Testis (tissue), 2 donors: ENCODE measurements at regions not wholly inside any gene's neighbourhood (a gene's known extent, or its start where the extent isn't known, plus 50 kb on each side); places are given as distances from the start of the nearest gene placed in this dataset.

Experiments
- DNase-seq: peaks from one replicate; pipeline ENCODE4 v3.0.0-alpha.2; 2019
- H3K27ac ChIP-seq, 2 donors: fragments of 200-600 bp; sonication (generic); one replicate each; pipeline ENCODE4 v1.5.1; 2019
- H3K27me3 ChIP-seq: fragments of 200-600 bp; sonication (generic); one replicate; pipeline ENCODE4 v1.5.1; 2019
- H3K36me3 ChIP-seq: fragments of 200-600 bp; sonication (generic); one replicate; pipeline ENCODE4 v1.5.1; 2017; ENCODE audit warnings: low read depth; ENCODE audit errors: missing control alignments
- H3K4me1 ChIP-seq: fragments of 200-600 bp; sonication (generic); one replicate; pipeline ENCODE4 v1.5.1; 2019
- H3K4me3 ChIP-seq, 2 donors: fragments of 200-600 bp; sonication (generic); one replicate each; pipeline ENCODE4 v1.5.1; 2017 to 2019
- H3K9me3 ChIP-seq: fragments of 200-600 bp; sonication (generic); one replicate; pipeline ENCODE4 v1.5.1; 2017
- CTCF ChIP-seq, 3 experiments: fragments of 450-650 bp in 2 of 3; fragments of 200-600 bp in 1 of 3; sonication (generic) in 1 of 3; IDR thresholded peaks; one replicate each; pipeline ENCODE4 v1.5.1; 2016 to 2019; ENCODE audit warnings: antibody characterized with exemption in 3 of 3, mild to moderate bottlenecking in 2 of 3, moderate library complexity in 1 of 3
- POLR2A ChIP-seq: fragments of 450-650 bp; IDR thresholded peaks from one replicate; pipeline ENCODE4 v1.6.1; 2017; ENCODE audit warnings: antibody characterized with exemption, mild to moderate bottlenecking, moderate library complexity
- WGBS, 2 donors: methylation state at CpG; one replicate each; pipeline ENCODE4 v1.1.5; 2018; 5-methylcytosine and 5-hydroxymethylcytosine counted together
- intact Hi-C: fragments of 100-400 bp; cut with DNase I; formaldehyde crosslinking; loops from one replicate; pipeline ENCODE4 v1.15.1; 2023; ENCODE audit warnings: low total_unique reads

GRCh38 chr12:60107992-60108391 lies 512.2 kb downstream of the SLC16A7 start:
- no peak overlapping the region for H3K4me3 ChIP-seq
- H3K27ac ChIP-seq = no peak overlapping the region
- no peaks in the 10 kb centered on the region for H3K4me1 ChIP-seq
- TF ChIP-seq CTCF (IDR thresholded peaks at IDR 0.05) (no peak), POLR2A (no peak)
- no peaks in the 10 kb centered on the region for H3K9me3 ChIP-seq
- no peaks in the 10 kb centered on the region for H3K36me3 ChIP-seq
- intact Hi-C loops = no loop called here
- DNase-seq = no peak
- H3K27me3 ChIP-seq = no peaks in the 10 kb centered on the region

GRCh38 chr12:60112063-60112462 lies 516.2 kb downstream of the SLC16A7 start:
- WGBS, 2 donors = 87 to 88% methylated on average over 2 of the region's 2 CpGs
- TF ChIP-seq CTCF (IDR thresholded peaks at IDR 0.05) = no peak
- no peak for TF ChIP-seq POLR2A
- H3K36me3 ChIP-seq = no peaks in the 10 kb centered on the region
- H3K27ac ChIP-seq = no peak overlapping the region
- no peaks in the 10 kb centered on the region for H3K9me3 ChIP-seq
- no peak for DNase-seq
- H3K27me3 ChIP-seq = no peaks in the 10 kb centered on the region
- no peaks in the 10 kb centered on the region for H3K4me1 ChIP-seq
- no peak overlapping the region for H3K4me3 ChIP-seq
- intact Hi-C loops = no loop called here

- H3K27me3 ChIP-seq = no peaks in the 10 kb centered on the region
- no peaks in the 10 kb centered on the region for H3K9me3 ChIP-seq
- TF ChIP-seq CTCF (IDR thresholded peaks at IDR 0.05) = no peak
- TF ChIP-seq POLR2A = no peak
- no peak for DNase-seq
- no peaks in the 10 kb centered on the region for H3K4me1 ChIP-seq
- intact Hi-C loops = no loop called here
- no peak overlapping the region for H3K4me3 ChIP-seq
- no peaks in the 10 kb centered on the region for H3K36me3 ChIP-seq
- 0% methylated on average over 1 of the region's 1 CpG for WGBS, 2 donors
- no peak overlapping the region for H3K27ac ChIP-seq
These were observed 516.9 kb downstream of the SLC16A7 start for GRCh38 chr12:60112763-60113162.

- Histone ChIP-seq H3K4me3 (no peak overlapping the region), H3K36me3 (no peaks in the 10 kb centered on the region), H3K9me3 (no peaks in the 10 kb centered on the region), H3K27ac (no peak overlapping the region), H3K4me1 (no peaks in the 10 kb centered on the region), H3K27me3 (no peaks in the 10 kb centered on the region)
- intact Hi-C loops = no loop called here
- no peak for TF ChIP-seq POLR2A
- TF ChIP-seq CTCF (IDR thresholded peaks at IDR 0.05) = no peak
- DNase-seq = no peak
- 85 to 95% methylated on average over 1 of the region's 1 CpG for WGBS, 2 donors
These were observed 518.3 kb downstream of the SLC16A7 start for GRCh38 chr12:60114169-60114568.

- Histone ChIP-seq H3K9me3 (no peaks in the 10 kb centered on the region), H3K27ac (no peak overlapping the region), H3K4me3 (no peak overlapping the region), H3K36me3 (no peaks in the 10 kb centered on the region), H3K4me1 (no peaks in the 10 kb centered on the region), H3K27me3 (no peaks in the 10 kb centered on the region)
- no peak for DNase-seq
- TF ChIP-seq POLR2A (no peak), CTCF (IDR thresholded peaks at IDR 0.05) (no peak)
- 61 to 62% methylated on average over 2 of the region's 2 CpGs for WGBS, 2 donors
- intact Hi-C loops = no loop called here
These were observed 523.5 kb downstream of the SLC16A7 start for GRCh38 chr12:60119327-60119726.
